MCF 10A (cell line): ENCODE measurements at regions not wholly inside any gene's neighbourhood (a gene's known extent, or its start where the extent isn't known, plus 50 kb on each side); places are given as distances from the start of the nearest gene placed in this dataset.
A peak's percentile ranks its signal among the peaks of the same experiment; 100 is the strongest.

ENCODE experiments used
- BruUV-seq: library from RNA; stranded (reverse); fragments of 400-500 nt; replicated peaks from 2 replicates; lab custom pipeline; 2021; lab: Mats Ljungman, UMichigan
- CTCF ChIA-PET: fragments of 300-600 bp; sonication (Branson Sonifier 250); formaldehyde crosslinking; extraction: SDS; loops from one replicate; lab custom pipeline; 2021; ENCODE audit warnings: antibody characterized with exemption, inconsistent platforms; lab: Yijun Ruan, JAX
- POLR2A ChIA-PET: fragments of 300-600, 350-650 bp; sonication (Branson Sonifier 250); formaldehyde crosslinking; extraction: SDS; loops from one replicate; lab custom pipeline; 2020; ENCODE audit warnings: antibody characterized with exemption, inconsistent platforms; lab: Yijun Ruan, JAX
- DNase-seq: peaks from one replicate; pipeline ENCODE4 v3.0.0-alpha.2; 2018; ENCODE audit not compliant: unreplicated experiment
- H3K27ac Mint-ChIP-seq: one replicate; pipeline ENCODE4 v1.8.0; 2022; ENCODE audit warnings: mild to moderate bottlenecking, low read depth, mixed read lengths; ENCODE audit not compliant: unreplicated experiment
- H3K27me3 Mint-ChIP-seq: one replicate; pipeline ENCODE4 v1.8.0; 2022; ENCODE audit warnings: mixed read lengths; ENCODE audit not compliant: insufficient read depth, unreplicated experiment
- H3K36me3 Mint-ChIP-seq: one replicate; pipeline ENCODE4 v1.8.0; 2022; ENCODE audit warnings: mild to moderate bottlenecking, moderate library complexity, mixed read lengths; ENCODE audit not compliant: insufficient read depth, unreplicated experiment
- H3K4me1 Mint-ChIP-seq: one replicate; pipeline ENCODE4 v1.8.0; 2022; ENCODE audit warnings: mixed read lengths; ENCODE audit not compliant: insufficient read depth, unreplicated experiment
- H3K4me3 Mint-ChIP-seq: one replicate; pipeline ENCODE4 v1.8.0; 2022; ENCODE audit warnings: mild to moderate bottlenecking, moderate library complexity, mixed read lengths; ENCODE audit not compliant: unreplicated experiment
- H3K9me3 Mint-ChIP-seq: one replicate; pipeline ENCODE4 v1.8.0; 2022; ENCODE audit warnings: mixed read lengths; ENCODE audit not compliant: unreplicated experiment
- intact Hi-C: fragments of 100-400 bp; cut with micrococcal nuclease; formaldehyde crosslinking; loops from 2 replicates; pipeline ENCODE4 v1.14.1; 2022
- TF ChIP-seq, protein P1 (sequence below): fragments of 200-600 bp; IDR thresholded peaks from one replicate; pipeline ENCODE4 v1.8.0; 2022; ENCODE audit warnings: antibody characterized with exemption, mild to moderate bottlenecking; ENCODE audit not compliant: unreplicated experiment

- no peak for DNase-seq
- Mint-ChIP-seq H3K4me1 (no peaks in the 10 kb centered on the region), H3K4me3 (no peak overlapping the region), H3K36me3 (no peaks in the 10 kb centered on the region), H3K27ac (no peak overlapping the region), H3K9me3 (no peaks in the 10 kb centered on the region), H3K27me3 (no peaks in the 10 kb centered on the region)
- TF ChIP-seq, protein P1, sequence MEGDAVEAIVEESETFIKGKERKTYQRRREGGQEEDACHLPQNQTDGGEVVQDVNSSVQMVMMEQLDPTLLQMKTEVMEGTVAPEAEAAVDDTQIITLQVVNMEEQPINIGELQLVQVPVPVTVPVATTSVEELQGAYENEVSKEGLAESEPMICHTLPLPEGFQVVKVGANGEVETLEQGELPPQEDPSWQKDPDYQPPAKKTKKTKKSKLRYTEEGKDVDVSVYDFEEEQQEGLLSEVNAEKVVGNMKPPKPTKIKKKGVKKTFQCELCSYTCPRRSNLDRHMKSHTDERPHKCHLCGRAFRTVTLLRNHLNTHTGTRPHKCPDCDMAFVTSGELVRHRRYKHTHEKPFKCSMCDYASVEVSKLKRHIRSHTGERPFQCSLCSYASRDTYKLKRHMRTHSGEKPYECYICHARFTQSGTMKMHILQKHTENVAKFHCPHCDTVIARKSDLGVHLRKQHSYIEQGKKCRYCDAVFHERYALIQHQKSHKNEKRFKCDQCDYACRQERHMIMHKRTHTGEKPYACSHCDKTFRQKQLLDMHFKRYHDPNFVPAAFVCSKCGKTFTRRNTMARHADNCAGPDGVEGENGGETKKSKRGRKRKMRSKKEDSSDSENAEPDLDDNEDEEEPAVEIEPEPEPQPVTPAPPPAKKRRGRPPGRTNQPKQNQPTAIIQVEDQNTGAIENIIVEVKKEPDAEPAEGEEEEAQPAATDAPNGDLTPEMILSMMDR: no peak
- no TSS peak for BruUV-seq
- ChIA-PET CTCF (interaction anchor here (3.3 kb wide), 1 partner anchor 19 kb away, joined by 21 read pairs; no protein-coding TSS in a partner anchor), POLR2A (no interaction called here)
- intact Hi-C loops: no loop called here
Measured at GRCh38 chr2:12988279-12988678, 271.5 kb downstream of the TRIB2 start.

GRCh38 chr2:12990523-12990922 lies 273.8 kb downstream of the TRIB2 start:
- H3K27me3 Mint-ChIP-seq: no peaks in the 10 kb centered on the region
- H3K36me3 Mint-ChIP-seq: no peaks in the 10 kb centered on the region
- intact Hi-C loops: no loop called here
- no peak overlapping the region for H3K27ac Mint-ChIP-seq
- no TSS peak for BruUV-seq
- ChIA-PET CTCF (interaction anchor here (1.7 to 2.3 kb wide), 3 partner anchors 13 to 23 kb away, joined by 5 to 13 read pairs (median 7); no protein-coding TSS in a partner anchor), POLR2A (interaction anchor here (0.8 to 1.0 kb wide), 2 partner anchors 11 to 1165 kb away, joined by 3 read pairs; no protein-coding TSS in a partner anchor)
- H3K9me3 Mint-ChIP-seq: no peaks in the 10 kb centered on the region
- no peak overlapping the region for H3K4me3 Mint-ChIP-seq
- no peaks in the 10 kb centered on the region for H3K4me1 Mint-ChIP-seq
- TF ChIP-seq, protein P1: peak; percentile 25
- DNase-seq: no peak

GRCh38 chr2:12998685-12999084 lies 281.9 kb downstream of the TRIB2 start:
- no TSS peak for BruUV-seq

DNA sequence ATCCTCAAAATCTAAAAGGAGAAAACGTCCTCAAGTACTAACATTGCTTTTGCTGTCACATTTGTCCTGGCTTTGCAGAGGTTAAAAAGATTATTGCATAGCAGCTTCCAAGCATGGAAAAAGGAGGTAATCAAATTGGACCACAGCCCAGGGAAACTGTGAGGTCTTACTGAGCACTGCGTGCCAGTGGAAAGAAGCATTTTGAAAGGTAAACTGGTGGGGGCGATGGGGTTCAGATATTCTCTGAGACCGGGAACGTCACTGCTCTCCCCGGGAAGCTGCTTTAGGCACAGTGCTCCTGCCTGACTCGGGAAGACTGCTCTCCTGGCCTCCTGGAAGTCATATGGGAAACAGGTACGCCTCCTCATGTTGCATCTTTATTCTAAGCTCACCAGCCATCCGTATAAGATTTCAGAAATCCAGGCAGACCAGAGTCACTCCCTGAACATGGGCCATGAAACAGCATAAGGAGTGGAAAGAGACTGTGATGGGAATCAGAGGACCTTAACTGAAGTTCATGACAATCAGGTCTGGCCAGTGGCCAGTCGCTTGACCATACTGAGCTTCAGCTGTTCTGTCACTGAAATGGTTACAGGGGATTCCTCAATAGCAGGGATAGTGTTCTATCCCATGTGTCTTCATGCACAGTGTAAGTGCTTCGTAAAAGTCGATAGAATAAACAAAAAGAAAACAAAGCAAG lies 284.1 kb downstream of the TRIB2 start:
- intact Hi-C loops: loop anchor here (10.0 kb wide), 1 partner anchor 686 kb away; no protein-coding TSS in a partner anchor
- POLR2A ChIA-PET: interaction anchor here (0.9 to 1.1 kb wide), 2 partner anchors 10 to 1046 kb away, joined by 3 read pairs; no protein-coding TSS in a partner anchor
- Mint-ChIP-seq H3K36me3 (no peaks in the 10 kb centered on the region), H3K4me3 (no peak overlapping the region), H3K27ac (no peak overlapping the region), H3K27me3 (no peaks in the 10 kb centered on the region), H3K9me3 (no peaks in the 10 kb centered on the region), H3K4me1 (peaks cover 7% of the 10 kb centered on the region)
- TF ChIP-seq, protein P1: no peak
- DNase-seq: no peak
- no TSS peak for BruUV-seq
- CTCF ChIA-PET: interaction anchor here (0.6 to 9.7 kb wide), 2 partner anchors 68 to 1169 kb away, joined by 4 to 99 read pairs; no protein-coding TSS in a partner anchor

More at GRCh38 chr2:12998685-12999084, 281.9 kb downstream of the TRIB2 start:
- POLR2A ChIA-PET: interaction anchor here (0.6 kb wide), 1 partner anchor 395 kb away, joined by 3 read pairs; no protein-coding TSS in a partner anchor
- Mint-ChIP-seq H3K36me3 (no peaks in the 10 kb centered on the region), H3K4me1 (peaks cover 5% of the 10 kb centered on the region), H3K27me3 (no peaks in the 10 kb centered on the region), H3K9me3 (no peaks in the 10 kb centered on the region), H3K27ac (no peak overlapping the region), H3K4me3 (no peak overlapping the region)
- intact Hi-C loops: no loop called here
- no peak for DNase-seq
- CTCF ChIA-PET: interaction anchor here (0.5 to 3.9 kb wide), 2 partner anchors 8 to 822 kb away, joined by 3 to 30 read pairs; no protein-coding TSS in a partner anchor
- TF ChIP-seq, protein P1: no peak
